KMS-11 (cell line): ENCODE measurements at regions not wholly inside any gene's neighbourhood (a gene's known extent, or its start where the extent isn't known, plus 50 kb on each side); places are given as distances from the start of the nearest gene placed in this dataset.

ENCODE experiments used
- H2AFZ ChIP-seq: fragments of 200-600 bp; sonication (generic); 2 replicates; pipeline ENCODE4 v1.6.1; 2016; ENCODE audit warnings: antibody characterized with exemption, mixed run types, low read depth
- H3K27ac ChIP-seq: fragments of 200-600 bp; sonication (generic); 2 replicates; pipeline ENCODE4 v1.6.1; 2016; ENCODE audit warnings: mild to moderate bottlenecking, mixed run types
- H3K27me3 ChIP-seq: fragments of 200-600 bp; sonication (generic); 2 replicates; pipeline ENCODE4 v1.6.1; 2017; ENCODE audit warnings: mild to moderate bottlenecking, low read depth, mixed run types, moderate library complexity; ENCODE audit not compliant: insufficient read depth
- H3K36me3 ChIP-seq: fragments of 200-600 bp; sonication (generic); 2 replicates; pipeline ENCODE4 v1.6.1; 2017; ENCODE audit warnings: mild to moderate bottlenecking, mixed run types; ENCODE audit not compliant: insufficient read depth
- H3K4me1 ChIP-seq: fragments of 200-600 bp; sonication (generic); 2 replicates; pipeline ENCODE4 v1.6.1; 2016; ENCODE audit warnings: mild to moderate bottlenecking, low read depth, mixed run types; ENCODE audit not compliant: poor library complexity, severe bottlenecking
- H3K4me2 ChIP-seq: fragments of 200-600 bp; sonication (generic); 2 replicates; pipeline ENCODE4 v1.7.0; 2016; ENCODE audit warnings: mild to moderate bottlenecking, mixed run types
- H3K4me3 ChIP-seq: fragments of 200-600 bp; sonication (generic); IDR thresholded peaks from 2 replicates; pipeline ENCODE4 v1.6.1; 2017; ENCODE audit warnings: low read depth, low read length, mixed read lengths; ENCODE audit not compliant: insufficient read depth
- H3K79me2 ChIP-seq: fragments of 200-600 bp; sonication (generic); 2 replicates; pipeline ENCODE4 v1.6.1; 2016; ENCODE audit warnings: low read depth, mixed run types; ENCODE audit not compliant: insufficient read depth
- H3K9ac ChIP-seq: fragments of 200-600 bp; sonication (generic); 2 replicates; pipeline ENCODE4 v1.6.1; 2016; ENCODE audit warnings: mild to moderate bottlenecking, mixed run types
- H4K20me1 ChIP-seq: fragments of 200-600 bp; sonication (generic); 2 replicates; pipeline ENCODE4 v1.6.1; 2016; ENCODE audit warnings: mild to moderate bottlenecking, mixed run types; ENCODE audit not compliant: insufficient read depth
- CTCF ChIP-seq: fragments of 200-600 bp; sonication (generic); conservative IDR thresholded peaks from 2 replicates; pipeline ENCODE4 v1.6.1; 2017; ENCODE audit warnings: low read depth, mild to moderate bottlenecking, antibody characterized with exemption, low read length, moderate library complexity, mixed read lengths

- Histone ChIP-seq H3K4me1 (no peaks in the 10 kb centered on the region), H3K27me3 (peaks cover 9% of the 10 kb centered on the region; the same call in 1 of the 2 replicates), H3K9ac (no peak overlapping the region), H2AFZ (no peak overlapping the region), H3K4me2 (no peak overlapping the region), H3K79me2 (no peaks in the 10 kb centered on the region), H4K20me1 (no peaks in the 10 kb centered on the region), H3K36me3 (no peaks in the 10 kb centered on the region), H3K27ac (no peak overlapping the region), H3K4me3 (no peak overlapping the region)
- TF ChIP-seq CTCF: no peak
Measured at GRCh38 chr20:48352628-48353027, 475.2 kb downstream of the PREX1 start.

- no peak overlapping the region for H3K27ac ChIP-seq
- H3K4me3 ChIP-seq: no peak overlapping the region
- H3K79me2 ChIP-seq: no peaks in the 10 kb centered on the region
- no peak overlapping the region for H3K4me2 ChIP-seq
- H3K27me3 ChIP-seq: peaks cover 9% of the 10 kb centered on the region; the same call in 1 of the 2 replicates
- no peak overlapping the region for H2AFZ ChIP-seq
- no peaks in the 10 kb centered on the region for H4K20me1 ChIP-seq
- TF ChIP-seq CTCF: no peak
- no peak overlapping the region for H3K9ac ChIP-seq
- H3K36me3 ChIP-seq: no peaks in the 10 kb centered on the region
- H3K4me1 ChIP-seq: no peaks in the 10 kb centered on the region
Measured at GRCh38 chr20:48352042-48352441, 475.8 kb downstream of the PREX1 start.

GRCh38 chr20:48350313-48350988, 477.3 kb downstream of the PREX1 start:
- Histone ChIP-seq H2AFZ (no peak overlapping the region), H3K79me2 (no peaks in the 10 kb centered on the region), H3K4me3 (no peak overlapping the region), H3K9ac (no peak overlapping the region), H4K20me1 (no peaks in the 10 kb centered on the region), H3K4me2 (no peak overlapping the region), H3K4me1 (no peaks in the 10 kb centered on the region), H3K36me3 (no peaks in the 10 kb centered on the region), H3K27ac (no peak overlapping the region), H3K27me3 (peaks cover 5% of the 10 kb centered on the region; the same call in 1 of the 2 replicates)
- TF ChIP-seq CTCF: 0 out of 2 replicates have a peak, but pooled peaks have one; percentile 29

GRCh38 chr20:48349656-48350055, 478.1 kb downstream of the PREX1 start:
- no peak for TF ChIP-seq CTCF
- no peak overlapping the region for H3K4me2 ChIP-seq
- H2AFZ ChIP-seq: no peak overlapping the region
- H3K27ac ChIP-seq: no peak overlapping the region
- no peak overlapping the region for H3K4me3 ChIP-seq
- no peaks in the 10 kb centered on the region for H4K20me1 ChIP-seq
- no peaks in the 10 kb centered on the region for H3K36me3 ChIP-seq
- H3K79me2 ChIP-seq: no peaks in the 10 kb centered on the region
- peaks cover 2% of the 10 kb centered on the region; the same call in 1 of the 2 replicates for H3K27me3 ChIP-seq
- H3K4me1 ChIP-seq: no peaks in the 10 kb centered on the region
- no peak overlapping the region for H3K9ac ChIP-seq
